ENCODE measurements at regions not wholly inside any gene's neighbourhood (a gene's known extent, or its start where the extent isn't known, plus 50 kb on each side); places are given as distances from the start of the nearest gene placed in this dataset.

DNA sequence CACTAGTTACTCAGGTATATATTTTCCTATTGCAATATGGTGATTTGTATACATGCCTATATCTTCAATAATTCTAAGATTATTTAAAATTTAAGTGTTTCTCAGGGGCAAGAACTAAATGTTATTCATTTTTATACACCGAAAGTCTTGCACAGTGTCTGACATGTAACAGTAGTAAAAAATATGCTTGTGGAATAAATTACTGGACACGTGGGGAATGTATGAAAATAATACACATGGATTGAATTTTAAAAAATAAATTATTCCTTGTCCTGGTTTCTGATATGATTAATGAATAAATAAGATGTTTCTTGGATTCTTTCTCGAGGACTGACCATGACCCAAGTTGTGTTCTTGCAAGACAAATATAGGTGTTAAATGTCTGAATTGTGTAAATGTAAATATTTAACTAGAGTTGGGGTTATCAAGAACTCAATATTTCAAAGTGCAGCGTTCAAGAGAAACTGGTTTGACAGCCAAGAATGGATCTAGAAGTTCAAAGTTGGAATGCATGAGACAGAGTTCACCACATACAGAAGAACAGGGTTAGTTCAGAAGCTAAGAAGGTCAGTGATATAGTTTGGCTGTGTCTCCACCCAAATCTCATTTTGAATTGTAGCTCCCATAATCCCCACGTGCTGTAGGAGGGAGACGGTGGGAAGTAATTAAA lies 142.1 kb upstream of the SPAG17 start:
- Histone ChIP-seq H3K9me3 (ENCODE audit: low read depth) (no peaks in the 10 kb centered on the region), H3K4me3 (no peak overlapping the region), H2AFZ (no peak overlapping the region), H3K27ac (no peak overlapping the region), H3K9me2 (replicated peaks; ENCODE audit: insufficient read depth) (no peaks in the 10 kb centered on the region), H3K36me3 (replicated peaks; ENCODE audit: insufficient read depth, low read depth) (no peaks in the 10 kb centered on the region), H3K79me2 (no peaks in the 10 kb centered on the region), H3K4me1 (ENCODE audit: insufficient read depth) (peaks cover 10% of the 10 kb centered on the region), H3K27me3 (no peaks in the 10 kb centered on the region), H4K20me1 (ENCODE audit: insufficient read depth, poor library complexity, severe bottlenecking) (no peaks in the 10 kb centered on the region), H3K4me2 (no peak overlapping the region)
- no peak for TF ChIP-seq EZH2 (IDR thresholded peaks at IDR 0.05; ENCODE audit: borderline replicate concordance)
- TF ChIP-seq, protein P1, sequence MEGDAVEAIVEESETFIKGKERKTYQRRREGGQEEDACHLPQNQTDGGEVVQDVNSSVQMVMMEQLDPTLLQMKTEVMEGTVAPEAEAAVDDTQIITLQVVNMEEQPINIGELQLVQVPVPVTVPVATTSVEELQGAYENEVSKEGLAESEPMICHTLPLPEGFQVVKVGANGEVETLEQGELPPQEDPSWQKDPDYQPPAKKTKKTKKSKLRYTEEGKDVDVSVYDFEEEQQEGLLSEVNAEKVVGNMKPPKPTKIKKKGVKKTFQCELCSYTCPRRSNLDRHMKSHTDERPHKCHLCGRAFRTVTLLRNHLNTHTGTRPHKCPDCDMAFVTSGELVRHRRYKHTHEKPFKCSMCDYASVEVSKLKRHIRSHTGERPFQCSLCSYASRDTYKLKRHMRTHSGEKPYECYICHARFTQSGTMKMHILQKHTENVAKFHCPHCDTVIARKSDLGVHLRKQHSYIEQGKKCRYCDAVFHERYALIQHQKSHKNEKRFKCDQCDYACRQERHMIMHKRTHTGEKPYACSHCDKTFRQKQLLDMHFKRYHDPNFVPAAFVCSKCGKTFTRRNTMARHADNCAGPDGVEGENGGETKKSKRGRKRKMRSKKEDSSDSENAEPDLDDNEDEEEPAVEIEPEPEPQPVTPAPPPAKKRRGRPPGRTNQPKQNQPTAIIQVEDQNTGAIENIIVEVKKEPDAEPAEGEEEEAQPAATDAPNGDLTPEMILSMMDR (IDR thresholded peaks at IDR 0.05; ENCODE audit: poor library complexity), result no peak
- TF ChIP-seq EZH2phosphoT487 (IDR thresholded peaks at IDR 0.05; ENCODE audit: low read depth, severe bottlenecking, unreplicated experiment), result no peak
- 59% methylated on average over 6 of the region's 6 CpGs for WGBS (ENCODE audit: low lambda C conversion rate, missing lambda C conversion rate)
- peak; percentile 21 for DNase-seq (ENCODE audit: low spot score)

DNA sequence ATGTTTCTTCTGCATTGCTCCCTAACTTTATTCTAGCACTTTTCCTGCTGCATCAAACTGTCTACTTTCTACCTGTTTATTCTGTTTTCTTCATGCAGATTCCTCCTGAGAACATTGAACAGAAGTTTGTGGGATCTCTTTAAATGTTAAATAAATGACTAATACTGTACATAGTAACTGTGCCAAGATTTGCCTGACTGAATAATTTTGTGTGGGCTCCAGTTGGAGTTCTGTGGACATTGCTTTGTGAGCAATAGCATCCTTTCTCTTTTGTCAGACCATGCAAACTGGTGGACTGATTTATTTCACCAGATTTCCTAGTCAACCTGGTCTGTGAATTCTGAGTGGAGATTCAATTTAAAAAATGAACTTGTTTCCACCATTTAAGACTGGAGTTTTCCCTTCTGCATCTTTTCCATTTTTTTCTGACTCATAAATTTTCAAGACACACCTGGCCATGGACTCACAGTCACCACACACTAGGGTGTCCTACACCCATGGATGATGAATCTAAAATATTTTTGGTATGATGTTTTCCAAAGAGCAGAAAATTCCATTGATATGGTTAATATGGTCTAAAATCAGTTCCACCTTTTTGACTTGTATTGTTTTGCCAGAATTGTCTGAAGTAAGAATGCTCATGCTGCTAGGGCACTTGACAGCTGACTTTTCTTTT lies 140.7 kb upstream of the SPAG17 start:
- Histone ChIP-seq H3K4me2 (no peak overlapping the region), H3K4me3 (no peak overlapping the region)
- TF ChIP-seq EZH2phosphoT487 (IDR thresholded peaks at IDR 0.05; ENCODE audit: low read depth, severe bottlenecking, unreplicated experiment) (no peak), EZH2 (IDR thresholded peaks at IDR 0.05; ENCODE audit: borderline replicate concordance) (no peak)
- TF ChIP-seq, protein P1 (IDR thresholded peaks at IDR 0.05; ENCODE audit: poor library complexity), result no peak

DNA sequence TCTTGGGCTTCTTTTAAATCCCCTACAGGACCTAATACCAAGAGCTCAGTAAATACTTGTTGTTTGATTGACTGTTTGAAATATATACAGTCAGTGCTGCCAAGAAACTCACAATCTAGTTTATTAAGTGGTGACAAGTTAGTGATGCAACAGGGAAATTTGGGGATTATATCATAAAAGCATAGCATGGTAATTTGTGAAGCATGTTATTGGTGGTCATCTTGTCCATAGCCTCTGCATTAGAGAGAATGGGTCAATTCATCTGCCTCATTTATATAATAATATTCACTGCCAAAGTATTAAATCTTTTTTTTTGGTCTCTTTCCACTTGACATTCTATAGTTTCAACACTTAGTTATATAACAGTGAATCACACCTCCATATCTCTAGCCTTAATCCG lies 138.2 kb upstream of the SPAG17 start:
- WGBS (ENCODE audit: low lambda C conversion rate, missing lambda C conversion rate), result 0% methylated on average over 1 of the region's 1 CpG
- no peak for DNase-seq (ENCODE audit: low spot score)
- H2AFZ ChIP-seq, result no peak overlapping the region
- no peaks in the 10 kb centered on the region for H3K79me2 ChIP-seq
- H3K4me2 ChIP-seq, result no peak overlapping the region
- peaks cover 19% of the 10 kb centered on the region for H3K4me1 ChIP-seq (ENCODE audit: insufficient read depth)
- H3K36me3 ChIP-seq (replicated peaks; ENCODE audit: insufficient read depth, low read depth), result no peaks in the 10 kb centered on the region
- H3K27ac ChIP-seq, result no peak overlapping the region
- H3K9me3 ChIP-seq (ENCODE audit: low read depth), result no peaks in the 10 kb centered on the region
- TF ChIP-seq EZH2 (IDR thresholded peaks at IDR 0.05; ENCODE audit: borderline replicate concordance), result no peak
- TF ChIP-seq EZH2phosphoT487 (IDR thresholded peaks at IDR 0.05; ENCODE audit: low read depth, severe bottlenecking, unreplicated experiment), result no peak
- TF ChIP-seq, protein P1 (IDR thresholded peaks at IDR 0.05; ENCODE audit: poor library complexity), result no peak
- no peaks in the 10 kb centered on the region for H4K20me1 ChIP-seq (ENCODE audit: insufficient read depth, poor library complexity, severe bottlenecking)
- no peak overlapping the region for H3K4me3 ChIP-seq
- no peaks in the 10 kb centered on the region for H3K9me2 ChIP-seq (replicated peaks; ENCODE audit: insufficient read depth)
- no peaks in the 10 kb centered on the region for H3K27me3 ChIP-seq

More for the DNA sequence above, 140.7 kb upstream of the SPAG17 start:
- Histone ChIP-seq H3K27ac (no peak overlapping the region), H3K79me2 (no peaks in the 10 kb centered on the region), H3K4me1 (ENCODE audit: insufficient read depth) (peaks cover 19% of the 10 kb centered on the region), H3K27me3 (no peaks in the 10 kb centered on the region), H3K36me3 (replicated peaks; ENCODE audit: insufficient read depth, low read depth) (no peaks in the 10 kb centered on the region), H2AFZ (no peak overlapping the region), H3K9me3 (ENCODE audit: low read depth) (no peaks in the 10 kb centered on the region), H4K20me1 (ENCODE audit: insufficient read depth, poor library complexity, severe bottlenecking) (no peaks in the 10 kb centered on the region), H3K9me2 (replicated peaks; ENCODE audit: insufficient read depth) (no peaks in the 10 kb centered on the region)
- DNase-seq (ENCODE audit: low spot score), result no peak

Data from hepatocyte (in vitro differentiated cells).